ENCODE measurements at regions not wholly inside any gene's neighbourhood (a gene's known extent, or its start where the extent isn't known, plus 50 kb on each side); places are given as distances from the start of the nearest gene placed in this dataset.

GRCh38 chr1:104989012-104989411 lies 1239.3 kb downstream of the AMY1C start:
- no peaks in the 10 kb centered on the region for H3K79me2 ChIP-seq (ENCODE audit: low read length)
- H3K27me3 ChIP-seq (replicated peaks; ENCODE audit: insufficient read depth, low read length) = no peaks in the 10 kb centered on the region
- DNase-seq = no peak
- no peaks in the 10 kb centered on the region for H4K20me1 ChIP-seq (ENCODE audit: insufficient read depth, low read length)
- H3F3A ChIP-seq (ENCODE audit: insufficient read depth, low read length) = peaks cover 3% of the 10 kb centered on the region; the same call in 1 of the 2 replicates
- no peak overlapping the region for H3K27ac ChIP-seq (ENCODE audit: low read length)
- H3K36me3 ChIP-seq (replicated peaks; ENCODE audit: insufficient read depth, low read length) = no peaks in the 10 kb centered on the region
- TF ChIP-seq CTCF (IDR thresholded peaks at IDR 0.05; ENCODE audit: low read length) (no peak), EZH2 (optimal IDR thresholded peaks at IDR 0.05; ENCODE audit: low read depth, low read length) (no peak), EZH2phosphoT487 (IDR thresholded peaks at IDR 0.05; ENCODE audit: low read length) (no peak)
- H3K9me2 ChIP-seq (replicated peaks; ENCODE audit: insufficient read depth, low read length) = no peaks in the 10 kb centered on the region
- no peak overlapping the region for H3K4me3 ChIP-seq (ENCODE audit: low read length)
- H3K9me3 ChIP-seq (replicated peaks; ENCODE audit: insufficient read depth, low read length) = no peaks in the 10 kb centered on the region
- H3K9ac ChIP-seq (ENCODE audit: low read length) = no peak overlapping the region
- H3K4me1 ChIP-seq (ENCODE audit: low read length) = peaks cover 6% of the 10 kb centered on the region; the same call in 1 of the 2 replicates
- no peak overlapping the region for H3K4me2 ChIP-seq (ENCODE audit: low read depth, low read length)
- no peak overlapping the region for H2AFZ ChIP-seq (ENCODE audit: low read length)

GRCh38 chr1:104991702-104992101 lies 1242.0 kb downstream of the AMY1C start:
- no peak overlapping the region for H3K27ac ChIP-seq (ENCODE audit: low read length)
- H3K4me1 ChIP-seq (ENCODE audit: low read length) = peaks cover 4% of the 10 kb centered on the region; the same call in 1 of the 2 replicates
- no peaks in the 10 kb centered on the region for H3K27me3 ChIP-seq (replicated peaks; ENCODE audit: insufficient read depth, low read length)
- no peak overlapping the region for H3K4me2 ChIP-seq (ENCODE audit: low read depth, low read length)
- no peak for DNase-seq
- no peaks in the 10 kb centered on the region for H3K79me2 ChIP-seq (ENCODE audit: low read length)
- H3K9me3 ChIP-seq (replicated peaks; ENCODE audit: insufficient read depth, low read length) = no peaks in the 10 kb centered on the region
- H2AFZ ChIP-seq (ENCODE audit: low read length) = no peak overlapping the region
- peaks cover 3% of the 10 kb centered on the region; the same call in 1 of the 2 replicates for H3F3A ChIP-seq (ENCODE audit: insufficient read depth, low read length)
- TF ChIP-seq EZH2 (optimal IDR thresholded peaks at IDR 0.05; ENCODE audit: low read depth, low read length) = no peak
- no peak for TF ChIP-seq CTCF (IDR thresholded peaks at IDR 0.05; ENCODE audit: low read length)
- no peak for TF ChIP-seq EZH2phosphoT487 (IDR thresholded peaks at IDR 0.05; ENCODE audit: low read length)
- H3K36me3 ChIP-seq (replicated peaks; ENCODE audit: insufficient read depth, low read length) = no peaks in the 10 kb centered on the region
- H3K4me3 ChIP-seq (ENCODE audit: low read length) = no peak overlapping the region
- H3K9ac ChIP-seq (ENCODE audit: low read length) = no peak overlapping the region
- no peaks in the 10 kb centered on the region for H3K9me2 ChIP-seq (replicated peaks; ENCODE audit: insufficient read depth, low read length)
- H4K20me1 ChIP-seq (ENCODE audit: insufficient read depth, low read length) = no peaks in the 10 kb centered on the region

GRCh38 chr1:105000793-105001192 lies 1251.1 kb downstream of the AMY1C start:
- DNase-seq = no peak
- no peaks in the 10 kb centered on the region for H3K4me1 ChIP-seq (ENCODE audit: low read length)
- H3K4me3 ChIP-seq (ENCODE audit: low read length) = no peak overlapping the region
- H3K9me2 ChIP-seq (replicated peaks; ENCODE audit: insufficient read depth, low read length) = no peaks in the 10 kb centered on the region
- no peaks in the 10 kb centered on the region for H3K79me2 ChIP-seq (ENCODE audit: low read length)
- H3K9ac ChIP-seq (ENCODE audit: low read length) = no peak overlapping the region
- no peaks in the 10 kb centered on the region for H3K36me3 ChIP-seq (replicated peaks; ENCODE audit: insufficient read depth, low read length)
- no peaks in the 10 kb centered on the region for H3K9me3 ChIP-seq (replicated peaks; ENCODE audit: insufficient read depth, low read length)
- H2AFZ ChIP-seq (ENCODE audit: low read length) = no peak overlapping the region
- H4K20me1 ChIP-seq (ENCODE audit: insufficient read depth, low read length) = no peaks in the 10 kb centered on the region
- no peak overlapping the region for H3K4me2 ChIP-seq (ENCODE audit: low read depth, low read length)
- TF ChIP-seq CTCF (IDR thresholded peaks at IDR 0.05; ENCODE audit: low read length) (no peak), EZH2 (optimal IDR thresholded peaks at IDR 0.05; ENCODE audit: low read depth, low read length) (no peak), EZH2phosphoT487 (IDR thresholded peaks at IDR 0.05; ENCODE audit: low read length) (no peak)
- H3K27ac ChIP-seq (ENCODE audit: low read length) = no peak overlapping the region
- H3K27me3 ChIP-seq (replicated peaks; ENCODE audit: insufficient read depth, low read length) = no peaks in the 10 kb centered on the region
- H3F3A ChIP-seq (ENCODE audit: insufficient read depth, low read length) = no peaks in the 10 kb centered on the region

Measured in MM.1S (cell line).